ENCODE measurements at regions not wholly inside any gene's neighbourhood (a gene's known extent, or its start where the extent isn't known, plus 50 kb on each side); places are given as distances from the start of the nearest gene placed in this dataset.

GRCh38 chr2:41500895-41501294 lies 546.9 kb upstream of the PKDCC start:
- no peak for FAIRE-seq

DNA sequence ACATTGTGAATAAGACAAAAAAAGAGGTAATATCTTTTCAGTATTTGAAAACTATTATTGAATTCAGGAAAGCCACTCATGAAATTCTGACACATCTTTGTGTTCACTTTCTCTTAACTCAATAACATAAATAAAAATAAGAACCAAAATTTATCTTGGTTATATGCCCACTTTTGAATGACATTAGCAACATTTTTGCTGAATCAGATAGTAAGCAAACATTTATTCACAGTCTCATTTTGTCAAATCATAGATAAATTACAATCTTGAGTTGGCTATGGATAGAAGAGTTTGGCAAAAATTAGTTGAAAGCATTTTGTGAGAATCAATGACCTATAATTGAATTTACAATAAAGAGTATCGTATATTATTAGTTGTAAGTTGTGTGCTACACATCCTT lies 545.1 kb upstream of the PKDCC start:
- FAIRE-seq: no peak

- no peak for FAIRE-seq
These were observed 543.3 kb upstream of the PKDCC start for GRCh38 chr2:41504532-41504931.

DNA sequence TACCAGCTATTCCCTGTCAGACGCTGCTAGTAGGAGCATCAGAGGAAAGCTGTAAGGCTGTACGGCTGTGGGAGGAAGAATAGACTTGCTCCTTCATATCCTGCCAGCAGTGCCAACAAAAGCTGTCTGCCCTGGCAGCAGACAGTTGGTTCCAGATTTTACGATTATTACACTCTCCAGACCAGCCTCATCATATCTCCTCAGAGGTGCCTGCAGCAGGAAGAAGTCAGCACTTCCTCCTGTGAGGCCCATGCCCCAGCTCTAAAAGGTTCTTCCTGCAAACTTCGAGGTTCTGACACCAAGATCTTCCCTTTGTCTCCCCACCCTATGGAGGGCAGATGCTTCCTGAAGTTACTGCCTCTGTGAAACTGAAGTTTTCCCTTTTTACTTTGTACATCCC lies 537.7 kb upstream of the PKDCC start:
- no peak for FAIRE-seq

- FAIRE-seq: no peak
These were observed 526.6 kb upstream of the PKDCC start for GRCh38 chr2:41521211-41521610.

GRCh38 chr2:41527525-41528323 lies 520.1 kb upstream of the PKDCC start:
- FAIRE-seq: no peak

GRCh38 chr2:41535575-41535974 lies 512.2 kb upstream of the PKDCC start:
- FAIRE-seq: no peak

- peak; percentile 37 for FAIRE-seq
These were observed 507.4 kb upstream of the PKDCC start for GRCh38 chr2:41540272-41540998.

DNA sequence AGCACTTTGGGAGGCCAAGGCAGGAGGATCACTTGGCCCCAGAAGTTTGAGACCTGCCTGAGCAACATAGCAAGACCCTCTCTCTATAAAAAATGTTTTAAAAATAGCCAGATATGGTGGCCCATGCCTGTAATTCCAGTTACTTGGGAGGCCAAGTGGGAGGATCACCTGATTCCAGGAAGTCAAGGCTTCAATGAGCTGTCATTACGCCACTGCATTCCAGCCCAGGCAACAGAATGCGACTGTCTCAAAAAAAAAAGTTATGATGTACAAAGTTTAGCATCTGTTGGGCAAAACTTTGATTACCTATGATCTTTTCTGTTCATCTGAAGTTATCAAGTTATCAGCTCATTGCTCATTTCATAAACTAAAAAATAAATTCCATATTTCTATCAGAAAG lies 504.1 kb upstream of the PKDCC start:
- no peak for FAIRE-seq

DNA sequence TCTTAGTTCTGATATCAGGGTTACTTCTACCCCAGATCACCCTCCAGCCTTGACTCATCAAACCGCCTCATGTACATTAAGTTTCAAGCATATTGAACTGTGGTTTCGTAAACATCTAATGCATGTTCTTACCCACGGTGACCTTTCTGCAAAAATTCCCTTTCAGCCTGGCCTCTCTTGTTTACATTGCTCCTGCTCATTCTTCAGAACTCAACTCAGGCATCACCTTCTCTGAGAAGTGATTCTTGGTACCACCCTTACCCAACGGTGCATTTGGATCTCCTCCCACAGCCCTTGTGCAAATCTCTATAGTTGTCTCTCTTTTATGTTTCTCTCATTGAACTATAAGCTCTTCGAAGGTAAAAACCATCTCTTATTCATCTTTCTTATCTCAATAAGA lies 503.1 kb upstream of the PKDCC start:
- no peak for FAIRE-seq

- no peak for FAIRE-seq
These were observed 501.8 kb upstream of the PKDCC start for GRCh38 chr2:41546031-41546430.

GRCh38 chr2:41568648-41569047 lies 479.2 kb upstream of the PKDCC start:
- FAIRE-seq: no peak

DNA sequence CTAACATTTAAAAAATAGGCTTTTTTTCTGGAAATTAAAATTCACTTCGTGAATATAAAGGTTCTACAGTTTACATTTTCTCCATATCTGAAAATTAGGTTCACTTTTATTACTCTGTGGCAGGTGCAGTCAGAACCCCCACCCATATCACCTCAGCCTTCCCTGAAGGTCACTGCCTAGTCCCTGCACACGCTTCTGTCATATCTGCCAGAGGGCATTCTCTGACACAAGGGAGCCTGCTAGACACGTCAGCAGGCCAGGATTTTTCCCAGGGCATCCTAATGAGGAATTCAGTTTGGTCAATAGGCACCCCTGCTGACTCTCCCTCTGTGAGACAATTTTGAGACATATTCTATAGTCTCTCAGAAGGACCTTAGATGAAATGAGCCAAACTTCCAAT lies 475.7 kb upstream of the PKDCC start:
- FAIRE-seq: no peak

DNA sequence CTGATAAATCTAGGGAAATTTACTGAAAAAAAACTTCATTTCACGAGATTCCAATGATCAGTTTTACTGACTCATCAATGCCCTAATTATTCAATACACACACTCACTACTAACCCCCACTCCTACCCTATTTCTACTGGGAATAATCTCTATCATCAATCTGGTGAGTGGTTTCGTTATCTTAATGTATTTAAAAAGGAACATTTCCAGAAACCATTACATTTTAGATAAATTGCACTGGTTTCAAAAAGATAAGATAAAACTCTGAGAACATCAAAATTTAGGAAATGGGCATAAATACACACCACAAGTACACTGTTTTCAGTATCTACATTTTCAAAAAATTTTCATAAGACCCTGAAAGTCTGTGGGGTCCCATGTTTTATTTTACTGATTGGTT lies 471.4 kb upstream of the PKDCC start:
- no peak for FAIRE-seq

GRCh38 chr2:41579806-41580205 lies 468.0 kb upstream of the PKDCC start:
- no peak for FAIRE-seq

- FAIRE-seq: no peak
These were observed 467.0 kb upstream of the PKDCC start for GRCh38 chr2:41580806-41581205.

GRCh38 chr2:41595240-41595639 lies 452.6 kb upstream of the PKDCC start:
- FAIRE-seq: no peak

DNA sequence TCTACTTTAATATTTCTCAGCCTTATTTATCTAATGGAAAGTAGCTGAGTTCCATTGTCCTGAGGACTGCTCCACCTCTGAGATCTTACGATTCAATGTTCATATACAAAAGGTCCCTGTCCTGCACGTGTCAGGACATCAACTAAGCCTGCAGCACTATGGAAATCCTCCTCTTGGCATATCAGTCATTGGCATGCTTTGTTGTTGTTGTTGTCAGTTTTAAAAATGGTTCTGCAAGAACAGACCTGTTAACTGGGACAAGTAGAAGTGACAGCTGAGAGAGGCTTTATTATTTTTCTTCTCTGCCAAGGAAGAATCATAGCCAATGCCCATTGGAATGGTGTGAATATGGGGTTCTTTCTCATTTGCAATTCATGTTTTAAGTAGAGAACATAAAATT lies 450.1 kb upstream of the PKDCC start:
- no peak for FAIRE-seq

GRCh38 chr2:41598161-41598894 lies 449.5 kb upstream of the PKDCC start:
- no peak for FAIRE-seq

- no peak for FAIRE-seq
These were observed 447.4 kb upstream of the PKDCC start for GRCh38 chr2:41600460-41600859.

DNA sequence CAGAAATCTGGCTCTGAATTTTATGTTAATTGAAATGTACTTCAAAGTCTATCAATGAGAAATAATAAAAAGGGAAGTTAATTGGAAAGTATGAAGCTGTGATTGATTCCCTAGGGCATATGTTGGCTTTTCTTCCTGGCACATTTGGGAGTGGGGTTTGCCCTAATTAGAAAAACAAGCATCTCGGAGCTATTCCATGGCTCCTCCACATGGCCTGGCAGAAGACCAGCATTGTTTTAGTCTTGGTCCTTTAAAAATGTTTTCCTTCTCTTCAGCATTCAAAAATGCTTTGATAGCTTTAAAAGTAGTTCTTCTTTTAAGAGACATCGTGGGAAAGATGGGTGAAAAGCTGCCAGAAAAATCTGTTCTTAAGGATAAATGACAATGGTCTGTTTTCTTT lies 445.5 kb upstream of the PKDCC start:
- no peak for FAIRE-seq

DNA sequence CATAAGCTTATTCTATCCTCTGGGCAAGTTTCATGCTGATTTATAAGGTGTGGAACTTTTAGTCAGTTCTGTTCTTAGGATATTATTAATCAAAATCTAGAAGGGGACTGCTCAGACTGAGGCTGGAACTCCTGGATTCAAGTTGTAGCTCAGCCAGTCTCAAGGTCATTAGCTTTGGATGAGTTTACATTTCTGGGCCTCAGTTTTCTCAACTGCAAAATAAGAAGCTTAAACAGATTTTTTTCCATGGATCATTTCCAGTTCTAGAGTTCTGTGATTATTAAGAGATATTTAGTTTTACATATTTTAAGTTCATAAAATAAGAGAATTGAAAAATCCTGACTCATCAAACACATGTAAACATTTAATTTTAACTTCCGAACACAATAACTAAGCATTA lies 442.5 kb upstream of the PKDCC start:
- FAIRE-seq: no peak

DNA sequence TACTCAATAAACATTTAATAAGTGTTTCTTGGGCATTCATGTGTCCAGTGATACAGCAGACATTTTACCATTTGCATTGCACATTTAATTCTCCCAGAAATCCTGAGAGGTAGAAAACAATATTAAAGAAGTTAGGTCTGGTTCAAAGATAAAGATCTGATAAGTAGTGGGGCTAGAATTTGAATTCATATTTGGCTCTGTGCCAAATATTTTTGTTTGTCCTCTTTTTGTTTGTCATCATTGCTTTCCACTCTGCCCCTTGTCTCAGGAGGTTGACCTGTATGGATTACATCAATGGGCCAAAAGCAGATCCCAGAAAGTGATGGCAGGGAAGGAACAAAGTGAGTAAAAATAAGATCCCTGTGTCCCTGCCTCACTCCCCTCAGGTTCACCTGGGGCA lies 441.9 kb upstream of the PKDCC start:
- FAIRE-seq: no peak
